ENCODE measurements at regions not wholly inside any gene's neighbourhood (a gene's known extent, or its start where the extent isn't known, plus 50 kb on each side); places are given as distances from the start of the nearest gene placed in this dataset.
"Not testable (repeated sequence)": the region's sequence is repeated elsewhere in the genome, so short reads cannot be mapped to it uniquely, and the experiment has no call there.

GRCh38 chr14:28608851-28609828, 157.4 kb upstream of the FOXG1 start:
- peak; percentile 41 for DNase-seq (ENCODE audit: low spot score)

- no peak for DNase-seq (ENCODE audit: low spot score)
Observed at GRCh38 chr14:28612414-28612813, 154.2 kb upstream of the FOXG1 start.

- no peak for DNase-seq (ENCODE audit: low spot score)
Observed at GRCh38 chr14:28613532-28613931, 153.1 kb upstream of the FOXG1 start.

- DNase-seq (ENCODE audit: low spot score): no peak
Observed at GRCh38 chr14:28626780-28627179, 139.8 kb upstream of the FOXG1 start.

- no peak for DNase-seq (ENCODE audit: low spot score)
Observed at GRCh38 chr14:28629328-28630004, 137.1 kb upstream of the FOXG1 start.

- DNase-seq (ENCODE audit: low spot score): no peak
Observed at GRCh38 chr14:28630100-28630499, 136.5 kb upstream of the FOXG1 start.

- DNase-seq (ENCODE audit: low spot score): peak; percentile 5
Observed at GRCh38 chr14:28635387-28635786, 131.2 kb upstream of the FOXG1 start.

- DNase-seq (ENCODE audit: low spot score): not testable (repeated sequence)
Observed at GRCh38 chr14:28635816-28636215, 130.8 kb upstream of the FOXG1 start.

- not testable (repeated sequence) for DNase-seq (ENCODE audit: low spot score)
Observed at GRCh38 chr14:28641189-28641588, 125.4 kb upstream of the FOXG1 start.

- no peak for DNase-seq (ENCODE audit: low spot score)
Observed at GRCh38 chr14:28651148-28651547, 115.4 kb upstream of the FOXG1 start.

GRCh38 chr14:28652782-28653181, 113.8 kb upstream of the FOXG1 start:
- DNase-seq (ENCODE audit: low spot score): no peak

- DNase-seq (ENCODE audit: low spot score): peak; percentile 70
Observed at GRCh38 chr14:28653521-28653920, 113.1 kb upstream of the FOXG1 start.

- DNase-seq (ENCODE audit: low spot score): no peak
Observed at GRCh38 chr14:28656704-28657255, 109.8 kb upstream of the FOXG1 start.

GRCh38 chr14:28661171-28661772, 105.3 kb upstream of the FOXG1 start:
- peak; percentile 71 for DNase-seq (ENCODE audit: low spot score)

- DNase-seq (ENCODE audit: low spot score): no peak
Observed at GRCh38 chr14:28666961-28667360, 99.6 kb upstream of the FOXG1 start.

GRCh38 chr14:28671425-28671824, 95.2 kb upstream of the FOXG1 start:
- no peak for DNase-seq (ENCODE audit: low spot score)

GRCh38 chr14:28673056-28673455, 93.5 kb upstream of the FOXG1 start:
- DNase-seq (ENCODE audit: low spot score): no peak

GRCh38 chr14:28676479-28676878, 90.1 kb upstream of the FOXG1 start:
- DNase-seq (ENCODE audit: low spot score): peak; percentile 46

GRCh38 chr14:28677381-28677780, 89.2 kb upstream of the FOXG1 start:
- DNase-seq (ENCODE audit: low spot score): no peak

GRCh38 chr14:28678887-28679286, 87.7 kb upstream of the FOXG1 start:
- DNase-seq (ENCODE audit: low spot score): no peak

GRCh38 chr14:28681681-28682080, 84.9 kb upstream of the FOXG1 start:
- DNase-seq (ENCODE audit: low spot score): no peak

GRCh38 chr14:28690029-28690692, 76.4 kb upstream of the FOXG1 start:
- DNase-seq (ENCODE audit: low spot score): no peak

Measured in SW480 (cell line).